C4-2B (cell line): ENCODE measurements at regions not wholly inside any gene's neighbourhood (a gene's known extent, or its start where the extent isn't known, plus 50 kb on each side); places are given as distances from the start of the nearest gene placed in this dataset.

ENCODE experiments used
- CTCF ChIP-seq: fragments of 450-650 bp; conservative IDR thresholded peaks from 2 replicates; pipeline ENCODE4 v1.5.1; 2017; ENCODE audit warnings: mild to moderate bottlenecking
- ZFX ChIP-seq: fragments of 450-650 bp; IDR thresholded peaks from 2 replicates; pipeline ENCODE4 v1.6.1; 2017

GRCh38 chr3:22039161-22039560 lies 288.2 kb upstream of the ZNF385D start:
- TF ChIP-seq CTCF (no peak), ZFX (no peak)
